GM12864 (cell line): ENCODE measurements at regions not wholly inside any gene's neighbourhood (a gene's known extent, or its start where the extent isn't known, plus 50 kb on each side); places are given as distances from the start of the nearest gene placed in this dataset.

Experiments used
- DNase-seq: peaks from one replicate; pipeline ENCODE4 v3.0.0-alpha.2; 2011; ENCODE audit warnings: low read depth
- H3K4me3 ChIP-seq: 2 replicates; pipeline ENCODE4 v1.5.1; 2011; ENCODE audit warnings: mild to moderate bottlenecking, low read depth, low read length, control low read depth
- TF ChIP-seq, protein P1 (sequence below): IDR thresholded peaks from 2 replicates; pipeline ENCODE4 v1.5.1; 2011; ENCODE audit warnings: low read depth, mild to moderate bottlenecking, moderate library complexity, low read length, control low read depth, inconsistent platforms; ENCODE audit errors: missing control alignments

DNA sequence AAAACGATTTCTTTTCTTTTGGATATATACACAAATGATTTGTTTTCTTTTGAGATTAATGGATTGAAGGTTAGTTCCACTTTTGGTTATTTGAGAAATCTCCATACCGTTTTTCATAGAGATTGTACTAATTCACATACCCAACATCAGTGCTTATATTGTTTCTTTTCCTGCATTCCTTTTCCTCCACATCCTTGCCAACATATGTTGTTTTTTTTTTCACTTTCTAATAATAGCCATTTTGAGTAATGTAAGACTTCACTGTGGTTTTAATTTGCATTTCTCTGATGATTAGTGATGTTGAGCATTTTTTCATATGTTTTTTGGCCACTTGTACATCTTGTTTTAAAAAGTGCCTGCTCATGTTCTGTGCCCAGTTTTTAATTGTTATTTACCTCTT, 846.4 kb upstream of the EYS start:
- TF ChIP-seq, protein P1, sequence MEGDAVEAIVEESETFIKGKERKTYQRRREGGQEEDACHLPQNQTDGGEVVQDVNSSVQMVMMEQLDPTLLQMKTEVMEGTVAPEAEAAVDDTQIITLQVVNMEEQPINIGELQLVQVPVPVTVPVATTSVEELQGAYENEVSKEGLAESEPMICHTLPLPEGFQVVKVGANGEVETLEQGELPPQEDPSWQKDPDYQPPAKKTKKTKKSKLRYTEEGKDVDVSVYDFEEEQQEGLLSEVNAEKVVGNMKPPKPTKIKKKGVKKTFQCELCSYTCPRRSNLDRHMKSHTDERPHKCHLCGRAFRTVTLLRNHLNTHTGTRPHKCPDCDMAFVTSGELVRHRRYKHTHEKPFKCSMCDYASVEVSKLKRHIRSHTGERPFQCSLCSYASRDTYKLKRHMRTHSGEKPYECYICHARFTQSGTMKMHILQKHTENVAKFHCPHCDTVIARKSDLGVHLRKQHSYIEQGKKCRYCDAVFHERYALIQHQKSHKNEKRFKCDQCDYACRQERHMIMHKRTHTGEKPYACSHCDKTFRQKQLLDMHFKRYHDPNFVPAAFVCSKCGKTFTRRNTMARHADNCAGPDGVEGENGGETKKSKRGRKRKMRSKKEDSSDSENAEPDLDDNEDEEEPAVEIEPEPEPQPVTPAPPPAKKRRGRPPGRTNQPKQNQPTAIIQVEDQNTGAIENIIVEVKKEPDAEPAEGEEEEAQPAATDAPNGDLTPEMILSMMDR = no peak
- no peak for DNase-seq
- H3K4me3 ChIP-seq = no peak overlapping the region

DNA sequence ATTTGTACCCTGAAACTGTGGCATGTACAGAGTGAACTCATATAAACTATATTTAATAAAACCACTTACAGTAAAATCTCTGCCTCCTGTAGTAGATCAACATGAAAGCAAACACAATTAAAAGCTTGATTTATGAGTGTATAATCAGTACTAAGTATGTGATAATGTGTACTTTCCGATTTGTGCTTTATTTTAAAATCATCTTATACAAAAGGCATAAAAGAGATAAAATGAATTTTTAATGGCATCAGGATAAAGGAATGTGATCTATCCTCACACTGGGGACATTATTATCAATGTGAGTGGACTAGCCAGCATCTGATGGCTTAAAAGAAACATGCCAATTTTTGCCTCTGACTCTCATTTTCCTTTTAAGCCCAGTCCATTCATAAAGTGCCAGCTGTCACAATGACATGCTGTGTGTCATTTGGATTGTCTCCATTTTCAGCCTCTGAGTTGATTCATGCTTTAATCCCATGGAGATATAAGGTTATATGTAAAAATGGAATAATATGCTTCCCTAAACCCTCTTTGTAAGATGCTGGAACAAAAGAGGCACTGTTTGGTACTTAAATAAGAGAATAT, 831.6 kb upstream of the EYS start:
- TF ChIP-seq, protein P1 = no peak
- H3K4me3 ChIP-seq = no peak overlapping the region
- DNase-seq = no peak

GRCh38 chr6:66533921-66534404, 826.9 kb upstream of the EYS start:
- no peak overlapping the region for H3K4me3 ChIP-seq
- TF ChIP-seq, protein P1 = no peak
- no peak for DNase-seq

- TF ChIP-seq, protein P1 = no peak
- H3K4me3 ChIP-seq = no peak overlapping the region
- DNase-seq = no peak
These were observed 819.0 kb upstream of the EYS start for GRCh38 chr6:66526061-66526460.

- no peak for DNase-seq
- TF ChIP-seq, protein P1 = no peak
- no peak overlapping the region for H3K4me3 ChIP-seq
These were observed 815.8 kb upstream of the EYS start for GRCh38 chr6:66522864-66523263.

DNA sequence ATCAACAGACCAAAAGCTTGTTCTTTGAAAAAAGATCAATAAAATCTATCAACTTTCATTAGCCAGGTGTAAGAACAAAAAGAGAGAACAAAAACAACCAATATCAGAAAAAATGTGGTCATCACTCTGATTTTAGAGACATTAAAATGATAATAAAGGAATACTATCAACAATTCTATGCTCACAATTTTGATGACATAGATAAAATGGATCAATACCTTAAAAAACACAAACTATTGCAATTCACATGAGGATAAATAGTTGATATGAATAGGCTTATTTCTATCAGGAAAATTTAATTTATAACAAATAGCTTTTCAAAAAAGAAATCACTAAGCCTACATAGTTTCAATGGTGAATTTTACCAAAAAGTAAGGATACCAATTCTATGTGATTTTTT, 809.4 kb upstream of the EYS start:
- TF ChIP-seq, protein P1 = no peak
- no peak for DNase-seq
- H3K4me3 ChIP-seq = no peak overlapping the region

GRCh38 chr6:66508433-66508832, 801.4 kb upstream of the EYS start:
- H3K4me3 ChIP-seq = no peak overlapping the region
- no peak for DNase-seq
- TF ChIP-seq, protein P1 = no peak
